AG04449 (cell line): ENCODE measurements at regions not wholly inside any gene's neighbourhood (a gene's known extent, or its start where the extent isn't known, plus 50 kb on each side); places are given as distances from the start of the nearest gene placed in this dataset.
A peak's percentile ranks its signal among the peaks of the same experiment; 100 is the strongest.

Experiments used
- CTCF ChIA-PET: fragments of 350-600 bp; formaldehyde crosslinking; extraction: SDS; loops from one replicate; lab custom pipeline; 2021; ENCODE audit warnings: antibody characterized with exemption; lab: Yijun Ruan, JAX
- POLR2A ChIA-PET: fragments of 400-600, 350-600 bp; formaldehyde crosslinking; extraction: SDS; loops from one replicate; lab custom pipeline; 2020; ENCODE audit warnings: antibody characterized with exemption, inconsistent platforms; lab: Yijun Ruan, JAX
- DNase-seq: peaks from one replicate; pipeline ENCODE4 v3.0.0-alpha.2; 2010; ENCODE audit warnings: low read depth, low spot score
- H3K4me3 ChIP-seq: 2 replicates; pipeline ENCODE4 v1.5.1; 2011; ENCODE audit warnings: low read depth, mild to moderate bottlenecking, control low read depth, low read length
- CTCF ChIP-seq: IDR thresholded peaks from one replicate; pipeline ENCODE4 v1.5.1; 2011; ENCODE audit warnings: mild to moderate bottlenecking, moderate library complexity, low read length, control low read depth, inconsistent platforms; ENCODE audit not compliant: insufficient read depth; ENCODE audit errors: missing control alignments

- DNase-seq, result peak; percentile 84
- POLR2A ChIA-PET, result no interaction called here
- no peak overlapping the region for H3K4me3 ChIP-seq
These were observed 249.1 kb upstream of the JAG1 start for GRCh38 chr20:10922941-10923340.

GRCh38 chr20:10924644-10925201 lies 250.9 kb upstream of the JAG1 start:
- no peak for TF ChIP-seq CTCF
- no peak overlapping the region for H3K4me3 ChIP-seq
- peak; percentile 93 for DNase-seq
- ChIA-PET CTCF (interaction anchor here (1.2 to 1.3 kb wide), 2 partner anchors 40 to 250 kb away, joined by 3 read pairs; no protein-coding TSS in a partner anchor), POLR2A (interaction anchor here (0.6 to 1.1 kb wide), 5 partner anchors 161 to 366 kb away, joined by 3 to 7 read pairs (median 4); partner anchors contain the start of gene JAG1)

More at GRCh38 chr20:10922941-10923340, 249.1 kb upstream of the JAG1 start:
- TF ChIP-seq CTCF, result no peak
- CTCF ChIA-PET, result no interaction called here

- no peak for DNase-seq
- TF ChIP-seq CTCF, result no peak
- ChIA-PET POLR2A (no interaction called here), CTCF (no interaction called here)
- no peak overlapping the region for H3K4me3 ChIP-seq
These were observed 252.0 kb upstream of the JAG1 start for GRCh38 chr20:10925767-10926166.

- CTCF ChIA-PET, result interaction anchor here (1.1 kb wide), 1 partner anchor 277 kb away, joined by 4 read pairs; no protein-coding TSS in a partner anchor
These were observed 253.3 kb upstream of the JAG1 start for GRCh38 chr20:10927011-10927583.

GRCh38 chr20:10927936-10928840 lies 254.4 kb upstream of the JAG1 start:
- no peak for TF ChIP-seq CTCF
- POLR2A ChIA-PET, result no interaction called here
- DNase-seq, result no peak
- CTCF ChIA-PET, result interaction anchor here (1.1 kb wide), 1 partner anchor 276 kb away, joined by 4 read pairs; no protein-coding TSS in a partner anchor
- H3K4me3 ChIP-seq, result no peak overlapping the region

More at GRCh38 chr20:10927011-10927583, 253.3 kb upstream of the JAG1 start:
- no peak for DNase-seq
- H3K4me3 ChIP-seq, result no peak overlapping the region
- POLR2A ChIA-PET, result interaction anchor here (0.5 to 0.6 kb wide), 3 partner anchors 23 to 231 kb away, joined by 3 read pairs; no protein-coding TSS in a partner anchor
- no peak for TF ChIP-seq CTCF

GRCh38 chr20:10928841-10929421 lies 255.1 kb upstream of the JAG1 start:
- DNase-seq, result no peak
- POLR2A ChIA-PET, result no interaction called here
- CTCF ChIA-PET, result no interaction called here
- TF ChIP-seq CTCF, result no peak
- no peak overlapping the region for H3K4me3 ChIP-seq
